ENCODE measurements at regions not wholly inside any gene's neighbourhood (a gene's known extent, or its start where the extent isn't known, plus 50 kb on each side); places are given as distances from the start of the nearest gene placed in this dataset.

DNA sequence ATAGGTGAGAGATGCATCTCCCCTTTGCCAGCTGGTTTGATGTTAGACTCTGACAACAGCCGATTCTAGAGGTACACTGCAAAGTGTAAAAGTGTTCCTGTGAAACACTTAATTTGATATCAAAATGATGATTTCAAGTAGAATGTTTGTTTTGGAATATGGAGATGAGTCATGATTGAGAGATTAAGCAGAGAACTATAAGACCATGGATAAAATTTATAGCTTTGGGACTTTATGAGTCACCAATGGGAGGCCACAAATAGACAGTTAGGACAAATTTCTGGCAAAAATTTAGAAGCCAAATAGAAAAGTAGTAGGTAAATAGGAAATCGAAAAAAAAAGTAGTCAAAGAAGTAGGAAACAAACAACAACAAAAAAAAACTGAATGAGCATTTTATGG is 672.5 kb downstream of the NSUN3 start:
- TF ChIP-seq, protein P1, sequence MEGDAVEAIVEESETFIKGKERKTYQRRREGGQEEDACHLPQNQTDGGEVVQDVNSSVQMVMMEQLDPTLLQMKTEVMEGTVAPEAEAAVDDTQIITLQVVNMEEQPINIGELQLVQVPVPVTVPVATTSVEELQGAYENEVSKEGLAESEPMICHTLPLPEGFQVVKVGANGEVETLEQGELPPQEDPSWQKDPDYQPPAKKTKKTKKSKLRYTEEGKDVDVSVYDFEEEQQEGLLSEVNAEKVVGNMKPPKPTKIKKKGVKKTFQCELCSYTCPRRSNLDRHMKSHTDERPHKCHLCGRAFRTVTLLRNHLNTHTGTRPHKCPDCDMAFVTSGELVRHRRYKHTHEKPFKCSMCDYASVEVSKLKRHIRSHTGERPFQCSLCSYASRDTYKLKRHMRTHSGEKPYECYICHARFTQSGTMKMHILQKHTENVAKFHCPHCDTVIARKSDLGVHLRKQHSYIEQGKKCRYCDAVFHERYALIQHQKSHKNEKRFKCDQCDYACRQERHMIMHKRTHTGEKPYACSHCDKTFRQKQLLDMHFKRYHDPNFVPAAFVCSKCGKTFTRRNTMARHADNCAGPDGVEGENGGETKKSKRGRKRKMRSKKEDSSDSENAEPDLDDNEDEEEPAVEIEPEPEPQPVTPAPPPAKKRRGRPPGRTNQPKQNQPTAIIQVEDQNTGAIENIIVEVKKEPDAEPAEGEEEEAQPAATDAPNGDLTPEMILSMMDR (IDR thresholded peaks at IDR 0.05), result no peak
- TF ChIP-seq POLR2A (IDR thresholded peaks at IDR 0.05), result no peak
